ENCODE measurements at regions not wholly inside any gene's neighbourhood (a gene's known extent, or its start where the extent isn't known, plus 50 kb on each side); places are given as distances from the start of the nearest gene placed in this dataset.

DNA sequence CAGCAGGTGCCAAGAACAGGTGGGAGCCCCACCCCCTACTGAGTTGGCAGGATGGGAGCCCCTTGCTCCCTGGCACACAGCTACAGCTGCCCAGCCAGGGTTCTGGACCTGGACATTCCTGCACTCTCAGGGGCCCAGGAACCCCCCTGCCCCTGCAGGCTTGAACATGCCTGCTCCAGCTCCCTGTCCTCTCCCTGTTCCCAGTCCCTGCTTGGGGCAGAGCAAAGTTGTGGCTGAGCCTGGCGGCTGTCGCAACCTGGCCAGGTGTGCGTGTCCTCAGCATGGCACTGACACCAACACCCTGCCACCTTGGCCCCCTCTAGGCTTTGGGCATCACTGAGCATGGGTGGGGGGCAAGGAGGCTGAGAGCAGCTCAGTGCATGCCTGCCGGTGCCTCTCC is 491.2 kb upstream of the NOX3 start:
- TF ChIP-seq, protein P1, sequence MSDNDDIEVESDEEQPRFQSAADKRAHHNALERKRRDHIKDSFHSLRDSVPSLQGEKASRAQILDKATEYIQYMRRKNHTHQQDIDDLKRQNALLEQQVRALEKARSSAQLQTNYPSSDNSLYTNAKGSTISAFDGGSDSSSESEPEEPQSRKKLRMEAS (IDR thresholded peaks at IDR 0.05): no peak
- TF ChIP-seq EZH2 (IDR thresholded peaks at IDR 0.05) (no peak), EGR1 (IDR thresholded peaks at IDR 0.05; ENCODE audit: low read depth) (no peak), CEBPB (IDR thresholded peaks at IDR 0.05; ENCODE audit: low read depth) (no peak)
- TF ChIP-seq, protein P2, sequence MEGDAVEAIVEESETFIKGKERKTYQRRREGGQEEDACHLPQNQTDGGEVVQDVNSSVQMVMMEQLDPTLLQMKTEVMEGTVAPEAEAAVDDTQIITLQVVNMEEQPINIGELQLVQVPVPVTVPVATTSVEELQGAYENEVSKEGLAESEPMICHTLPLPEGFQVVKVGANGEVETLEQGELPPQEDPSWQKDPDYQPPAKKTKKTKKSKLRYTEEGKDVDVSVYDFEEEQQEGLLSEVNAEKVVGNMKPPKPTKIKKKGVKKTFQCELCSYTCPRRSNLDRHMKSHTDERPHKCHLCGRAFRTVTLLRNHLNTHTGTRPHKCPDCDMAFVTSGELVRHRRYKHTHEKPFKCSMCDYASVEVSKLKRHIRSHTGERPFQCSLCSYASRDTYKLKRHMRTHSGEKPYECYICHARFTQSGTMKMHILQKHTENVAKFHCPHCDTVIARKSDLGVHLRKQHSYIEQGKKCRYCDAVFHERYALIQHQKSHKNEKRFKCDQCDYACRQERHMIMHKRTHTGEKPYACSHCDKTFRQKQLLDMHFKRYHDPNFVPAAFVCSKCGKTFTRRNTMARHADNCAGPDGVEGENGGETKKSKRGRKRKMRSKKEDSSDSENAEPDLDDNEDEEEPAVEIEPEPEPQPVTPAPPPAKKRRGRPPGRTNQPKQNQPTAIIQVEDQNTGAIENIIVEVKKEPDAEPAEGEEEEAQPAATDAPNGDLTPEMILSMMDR (IDR thresholded peaks at IDR 0.05 in 2 of 3, conservative IDR thresholded peaks at IDR 0.05 in 1 of 3; ENCODE audit: borderline replicate concordance in 1 of 3, insufficient read depth in 1 of 3, low read depth in 2 of 3, low read length in 2 of 3): no peak
